ENCODE measurements at regions not wholly inside any gene's neighbourhood (a gene's known extent, or its start where the extent isn't known, plus 50 kb on each side); places are given as distances from the start of the nearest gene placed in this dataset.
"Not testable (repeated sequence)": the region's sequence is repeated elsewhere in the genome, so short reads cannot be mapped to it uniquely, and the experiment has no call there.

GRCh38 chr12:59486827-59487226 is 109.0 kb upstream of the SLC16A7 start:
- no peak overlapping the region for H2AK5ac ChIP-seq (ENCODE audit: low read length)
- no peak overlapping the region for H3K18ac ChIP-seq (ENCODE audit: low read length)
- H3K27ac ChIP-seq (ENCODE audit: low read depth, low read length), result no peak overlapping the region
- H3K23ac ChIP-seq (ENCODE audit: low read length), result no peak overlapping the region
- no peaks in the 10 kb centered on the region for H3K79me1 ChIP-seq (ENCODE audit: low read length)
- no peak overlapping the region for H3K4ac ChIP-seq (ENCODE audit: low read depth, low read length)
- no peak overlapping the region for H3K9ac ChIP-seq (ENCODE audit: low read length)
- H4K5ac ChIP-seq (ENCODE audit: low read length), result no peak overlapping the region
- DNase-seq, result no peak
- no peaks in the 10 kb centered on the region for H3K4me1 ChIP-seq (ENCODE audit: control insufficient read depth, low read depth, low read length)
- no peaks in the 10 kb centered on the region for H3K36me3 ChIP-seq (ENCODE audit: control insufficient read depth, insufficient read depth, low read length)
- no peak overlapping the region for H2BK15ac ChIP-seq (replicated peaks; ENCODE audit: low read depth)
- H3K79me2 ChIP-seq (ENCODE audit: control insufficient read depth, insufficient read depth, low read length), result no peaks in the 10 kb centered on the region
- no peak overlapping the region for H3K4me2 ChIP-seq (ENCODE audit: low read length)
- no peak overlapping the region for H2BK120ac ChIP-seq (ENCODE audit: low read depth, low read length)
- no CpG with 5 or more reads among the region's 1 CpG for WGBS (ENCODE audit: extremely low coverage, insufficient coverage, low lambda C conversion rate)
- H3K27me3 ChIP-seq (ENCODE audit: insufficient read depth, low read length, poor library complexity), result no peaks in the 10 kb centered on the region
- H3K4me3 ChIP-seq (ENCODE audit: low read length), result no peak overlapping the region
- no peak overlapping the region for H3K56ac ChIP-seq (ENCODE audit: low read length)
- no peak overlapping the region for H4K8ac ChIP-seq (ENCODE audit: low read depth, low read length)
- H2BK5ac ChIP-seq (ENCODE audit: low read length), result no peak overlapping the region

- H3K9ac ChIP-seq (ENCODE audit: low read length), result no peak overlapping the region
- no peak overlapping the region for H3K4me2 ChIP-seq (ENCODE audit: low read length)
- H3K27me3 ChIP-seq (ENCODE audit: insufficient read depth, low read length, poor library complexity), result no peaks in the 10 kb centered on the region
- DNase-seq, result no peak
- no peaks in the 10 kb centered on the region for H3K79me2 ChIP-seq (ENCODE audit: control insufficient read depth, insufficient read depth, low read length)
- no peak overlapping the region for H2BK5ac ChIP-seq (ENCODE audit: low read length)
- H4K5ac ChIP-seq (ENCODE audit: low read length), result no peak overlapping the region
- H3K56ac ChIP-seq (ENCODE audit: low read length), result no peak overlapping the region
- H3K79me1 ChIP-seq (ENCODE audit: low read length), result no peaks in the 10 kb centered on the region
- no peak overlapping the region for H3K4ac ChIP-seq (ENCODE audit: low read depth, low read length)
- H3K23ac ChIP-seq (ENCODE audit: low read length), result no peak overlapping the region
- no peaks in the 10 kb centered on the region for H3K4me1 ChIP-seq (ENCODE audit: control insufficient read depth, low read depth, low read length)
- no peak overlapping the region for H3K18ac ChIP-seq (ENCODE audit: low read length)
- no peak overlapping the region for H3K27ac ChIP-seq (ENCODE audit: low read depth, low read length)
- H2BK15ac ChIP-seq (replicated peaks; ENCODE audit: low read depth), result no peak overlapping the region
- H4K8ac ChIP-seq (ENCODE audit: low read depth, low read length), result no peak overlapping the region
- H2BK120ac ChIP-seq (ENCODE audit: low read depth, low read length), result no peak overlapping the region
- H2AK5ac ChIP-seq (ENCODE audit: low read length), result no peak overlapping the region
- no peaks in the 10 kb centered on the region for H3K36me3 ChIP-seq (ENCODE audit: control insufficient read depth, insufficient read depth, low read length)
- H3K4me3 ChIP-seq (ENCODE audit: low read length), result no peak overlapping the region
Measured at GRCh38 chr12:59484575-59484974, 111.3 kb upstream of the SLC16A7 start.

DNA sequence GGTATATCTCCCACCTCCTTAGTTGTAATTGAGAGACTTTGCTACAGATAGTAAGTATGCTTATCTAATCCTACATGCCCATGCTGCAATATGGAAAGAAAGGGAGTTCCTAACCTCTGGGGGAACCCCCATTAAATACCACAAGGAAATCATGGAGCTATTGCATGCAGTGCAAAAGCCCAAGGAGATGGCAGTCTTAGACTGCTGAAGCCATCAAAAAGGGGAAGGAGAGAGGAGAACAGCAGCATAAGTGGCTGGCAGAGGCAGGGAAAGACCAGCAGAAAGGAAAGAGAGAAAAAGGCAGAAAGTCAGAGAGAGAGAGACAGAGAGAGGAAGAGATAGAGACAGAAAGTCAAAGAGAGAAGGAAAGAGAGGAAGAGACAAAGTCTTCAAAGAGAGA is 121.6 kb upstream of the SLC16A7 start:
- not testable (repeated sequence) for H2AK5ac ChIP-seq (ENCODE audit: low read length); H4K5ac ChIP-seq (ENCODE audit: low read length); H2BK15ac ChIP-seq (replicated peaks; ENCODE audit: low read depth); H3K4me3 ChIP-seq (ENCODE audit: low read length); H3K4ac ChIP-seq (ENCODE audit: low read depth, low read length); H2BK5ac ChIP-seq (ENCODE audit: low read length); H4K8ac ChIP-seq (ENCODE audit: low read depth, low read length); DNase-seq; H3K56ac ChIP-seq (ENCODE audit: low read length); H3K79me1 ChIP-seq (ENCODE audit: low read length); H3K4me1 ChIP-seq (ENCODE audit: control insufficient read depth, low read depth, low read length); H3K27ac ChIP-seq (ENCODE audit: low read depth, low read length); H3K9ac ChIP-seq (ENCODE audit: low read length); H3K23ac ChIP-seq (ENCODE audit: low read length); H3K27me3 ChIP-seq (ENCODE audit: insufficient read depth, low read length, poor library complexity); H3K18ac ChIP-seq (ENCODE audit: low read length); H3K4me2 ChIP-seq (ENCODE audit: low read length); H2BK120ac ChIP-seq (ENCODE audit: low read depth, low read length); H3K79me2 ChIP-seq (ENCODE audit: control insufficient read depth, insufficient read depth, low read length); H3K36me3 ChIP-seq (ENCODE audit: control insufficient read depth, insufficient read depth, low read length)

GRCh38 chr12:59472273-59472672 is 123.6 kb upstream of the SLC16A7 start:
- H4K8ac ChIP-seq (ENCODE audit: low read depth, low read length), result no peak overlapping the region
- WGBS (ENCODE audit: extremely low coverage, insufficient coverage, low lambda C conversion rate), result no CpG with 5 or more reads among the region's 5 CpGs
- H2AK5ac ChIP-seq (ENCODE audit: low read length), result no peak overlapping the region
- H3K4ac ChIP-seq (ENCODE audit: low read depth, low read length), result no peak overlapping the region
- H3K79me1 ChIP-seq (ENCODE audit: low read length), result no peaks in the 10 kb centered on the region
- H3K9ac ChIP-seq (ENCODE audit: low read length), result no peak overlapping the region
- no peak overlapping the region for H4K5ac ChIP-seq (ENCODE audit: low read length)
- no peak overlapping the region for H3K4me2 ChIP-seq (ENCODE audit: low read length)
- no peak overlapping the region for H3K23ac ChIP-seq (ENCODE audit: low read length)
- H3K4me3 ChIP-seq (ENCODE audit: low read length), result no peak overlapping the region
- H2BK15ac ChIP-seq (replicated peaks; ENCODE audit: low read depth), result no peak overlapping the region
- H3K36me3 ChIP-seq (ENCODE audit: control insufficient read depth, insufficient read depth, low read length), result no peaks in the 10 kb centered on the region
- H2BK120ac ChIP-seq (ENCODE audit: low read depth, low read length), result no peak overlapping the region
- no peaks in the 10 kb centered on the region for H3K4me1 ChIP-seq (ENCODE audit: control insufficient read depth, low read depth, low read length)
- no peak overlapping the region for H3K27ac ChIP-seq (ENCODE audit: low read depth, low read length)
- no peak overlapping the region for H2BK5ac ChIP-seq (ENCODE audit: low read length)
- DNase-seq, result no peak
- no peak overlapping the region for H3K56ac ChIP-seq (ENCODE audit: low read length)
- no peaks in the 10 kb centered on the region for H3K27me3 ChIP-seq (ENCODE audit: insufficient read depth, low read length, poor library complexity)
- no peaks in the 10 kb centered on the region for H3K79me2 ChIP-seq (ENCODE audit: control insufficient read depth, insufficient read depth, low read length)
- H3K18ac ChIP-seq (ENCODE audit: low read length), result no peak overlapping the region

DNA sequence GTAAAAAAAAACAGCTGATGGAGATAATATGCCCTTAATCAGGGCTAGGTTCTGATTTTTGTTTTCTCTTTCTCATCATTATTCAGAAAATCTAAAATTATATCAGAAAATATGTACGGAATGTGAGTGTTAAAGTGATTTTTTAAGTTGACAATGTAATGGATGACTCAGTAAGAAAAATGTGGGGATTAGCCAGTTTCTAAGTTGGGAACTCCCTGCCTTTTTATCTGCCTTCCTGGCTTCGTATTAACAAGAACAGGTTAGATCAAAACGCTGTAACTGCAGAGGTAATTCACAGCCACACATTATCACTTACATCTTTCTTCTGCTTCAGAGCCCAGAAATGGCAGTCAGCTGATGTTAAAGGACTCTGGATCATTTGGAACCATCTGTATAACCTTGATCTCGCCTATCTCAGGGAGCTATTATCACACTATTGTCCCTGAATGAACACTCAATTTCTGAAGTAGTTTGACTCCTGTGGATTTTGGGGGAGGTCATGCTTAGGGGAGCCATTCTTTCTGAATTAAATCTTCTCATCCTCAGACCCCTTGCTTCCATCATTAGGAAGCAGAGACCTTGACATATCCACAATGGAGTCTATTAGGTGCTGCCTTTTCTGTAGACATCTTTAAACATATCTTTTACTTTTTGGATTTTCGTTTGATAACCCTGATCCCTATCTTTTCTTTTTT is 135.7 kb upstream of the SLC16A7 start:
- Histone ChIP-seq H2BK15ac (replicated peaks; ENCODE audit: low read depth) (no peak overlapping the region), H3K79me1 (ENCODE audit: low read length) (no peaks in the 10 kb centered on the region), H3K79me2 (ENCODE audit: control insufficient read depth, insufficient read depth, low read length) (no peaks in the 10 kb centered on the region), H3K23ac (ENCODE audit: low read length) (no peak overlapping the region), H4K5ac (ENCODE audit: low read length) (no peak overlapping the region), H3K18ac (ENCODE audit: low read length) (no peak overlapping the region), H3K27me3 (ENCODE audit: insufficient read depth, low read length, poor library complexity) (no peaks in the 10 kb centered on the region), H3K4me1 (ENCODE audit: control insufficient read depth, low read depth, low read length) (peaks cover 4% of the 10 kb centered on the region), H2AK5ac (ENCODE audit: low read length) (no peak overlapping the region), H4K8ac (ENCODE audit: low read depth, low read length) (no peak overlapping the region), H3K4ac (ENCODE audit: low read depth, low read length) (no peak overlapping the region), H3K56ac (ENCODE audit: low read length) (no peak overlapping the region), H3K27ac (ENCODE audit: low read depth, low read length) (no peak overlapping the region), H3K36me3 (ENCODE audit: control insufficient read depth, insufficient read depth, low read length) (no peaks in the 10 kb centered on the region), H2BK120ac (ENCODE audit: low read depth, low read length) (no peak overlapping the region), H3K9ac (ENCODE audit: low read length) (no peak overlapping the region), H3K4me3 (ENCODE audit: low read length) (no peak overlapping the region), H2BK5ac (ENCODE audit: low read length) (no peak overlapping the region), H3K4me2 (ENCODE audit: low read length) (no peak overlapping the region)
- DNase-seq, result peak; percentile 24
- WGBS (ENCODE audit: extremely low coverage, insufficient coverage, low lambda C conversion rate), result 100% methylated on average over 1 of the region's 5 CpGs

- Histone ChIP-seq H2BK120ac (ENCODE audit: low read depth, low read length) (no peak overlapping the region), H3K18ac (ENCODE audit: low read length) (no peak overlapping the region), H3K23ac (ENCODE audit: low read length) (no peak overlapping the region), H3K27me3 (ENCODE audit: insufficient read depth, low read length, poor library complexity) (no peaks in the 10 kb centered on the region), H4K8ac (ENCODE audit: low read depth, low read length) (no peak overlapping the region), H2BK15ac (replicated peaks; ENCODE audit: low read depth) (no peak overlapping the region), H3K79me1 (ENCODE audit: low read length) (no peaks in the 10 kb centered on the region), H3K9ac (ENCODE audit: low read length) (no peak overlapping the region), H3K4ac (ENCODE audit: low read depth, low read length) (no peak overlapping the region), H3K4me2 (ENCODE audit: low read length) (no peak overlapping the region), H2AK5ac (ENCODE audit: low read length) (no peak overlapping the region), H3K27ac (ENCODE audit: low read depth, low read length) (no peak overlapping the region), H3K4me3 (ENCODE audit: low read length) (no peak overlapping the region), H3K36me3 (ENCODE audit: control insufficient read depth, insufficient read depth, low read length) (no peaks in the 10 kb centered on the region), H3K4me1 (ENCODE audit: control insufficient read depth, low read depth, low read length) (no peaks in the 10 kb centered on the region), H3K79me2 (ENCODE audit: control insufficient read depth, insufficient read depth, low read length) (no peaks in the 10 kb centered on the region), H3K56ac (ENCODE audit: low read length) (no peak overlapping the region), H2BK5ac (ENCODE audit: low read length) (no peak overlapping the region), H4K5ac (ENCODE audit: low read length) (no peak overlapping the region)
- DNase-seq, result no peak
Measured at GRCh38 chr12:59453475-59453874, 142.4 kb upstream of the SLC16A7 start.

Measured in mesendoderm (in vitro differentiated cells).